ENCODE measurements at regions not wholly inside any gene's neighbourhood (a gene's known extent, or its start where the extent isn't known, plus 50 kb on each side); places are given as distances from the start of the nearest gene placed in this dataset.

GRCh38 chr4:141409556-141409955, 188.9 kb downstream of the ZNF330 start:
- no peaks in the 10 kb centered on the region for H3K36me3 ChIP-seq (ENCODE audit: control insufficient read depth, insufficient read depth, low read length)
- FAIRE-seq = no peak
- no peaks in the 10 kb centered on the region for H3K27me3 ChIP-seq (ENCODE audit: control insufficient read depth, insufficient read depth, low read length)
- no peak overlapping the region for H3K4me3 ChIP-seq (ENCODE audit: low read depth, low read length)
- no peak for DNase-seq (ENCODE audit: low read depth)
- no peak for TF ChIP-seq CTCF (IDR thresholded peaks at IDR 0.05; ENCODE audit: insufficient read depth, low read length, severe bottlenecking)

GRCh38 chr4:141410839-141411238, 190.1 kb downstream of the ZNF330 start:
- DNase-seq (ENCODE audit: low read depth) = no peak
- no peaks in the 10 kb centered on the region for H3K27me3 ChIP-seq (ENCODE audit: control insufficient read depth, insufficient read depth, low read length)
- TF ChIP-seq CTCF (IDR thresholded peaks at IDR 0.05; ENCODE audit: insufficient read depth, low read length, severe bottlenecking) = no peak
- no peaks in the 10 kb centered on the region for H3K36me3 ChIP-seq (ENCODE audit: control insufficient read depth, insufficient read depth, low read length)
- no peak for FAIRE-seq
- no peak overlapping the region for H3K4me3 ChIP-seq (ENCODE audit: low read depth, low read length)

GRCh38 chr4:141411936-141412335, 191.2 kb downstream of the ZNF330 start:
- no peak for FAIRE-seq

GRCh38 chr4:141413366-141413765, 192.7 kb downstream of the ZNF330 start:
- Histone ChIP-seq H3K36me3 (ENCODE audit: control insufficient read depth, insufficient read depth, low read length) (no peaks in the 10 kb centered on the region), H3K4me3 (ENCODE audit: low read depth, low read length) (no peak overlapping the region), H3K27me3 (ENCODE audit: control insufficient read depth, insufficient read depth, low read length) (no peaks in the 10 kb centered on the region)
- TF ChIP-seq CTCF (IDR thresholded peaks at IDR 0.05; ENCODE audit: insufficient read depth, low read length, severe bottlenecking) = no peak
- DNase-seq (ENCODE audit: low read depth) = no peak
- FAIRE-seq = no peak

More at GRCh38 chr4:141411936-141412335, 191.2 kb downstream of the ZNF330 start:
- Histone ChIP-seq H3K4me3 (ENCODE audit: low read depth, low read length) (no peak overlapping the region), H3K27me3 (ENCODE audit: control insufficient read depth, insufficient read depth, low read length) (no peaks in the 10 kb centered on the region), H3K36me3 (ENCODE audit: control insufficient read depth, insufficient read depth, low read length) (no peaks in the 10 kb centered on the region)
- DNase-seq (ENCODE audit: low read depth) = no peak
- TF ChIP-seq CTCF (IDR thresholded peaks at IDR 0.05; ENCODE audit: insufficient read depth, low read length, severe bottlenecking) = no peak

GRCh38 chr4:141415651-141416050, 195.0 kb downstream of the ZNF330 start:
- Histone ChIP-seq H3K27me3 (ENCODE audit: control insufficient read depth, insufficient read depth, low read length) (no peaks in the 10 kb centered on the region), H3K36me3 (ENCODE audit: control insufficient read depth, insufficient read depth, low read length) (no peaks in the 10 kb centered on the region), H3K4me3 (ENCODE audit: low read depth, low read length) (no peak overlapping the region)
- TF ChIP-seq CTCF (IDR thresholded peaks at IDR 0.05; ENCODE audit: insufficient read depth, low read length, severe bottlenecking) = no peak
- no peak for FAIRE-seq
- DNase-seq (ENCODE audit: low read depth) = no peak

GRCh38 chr4:141416219-141416618, 195.5 kb downstream of the ZNF330 start:
- no peak for FAIRE-seq
- no peak for TF ChIP-seq CTCF (IDR thresholded peaks at IDR 0.05; ENCODE audit: insufficient read depth, low read length, severe bottlenecking)
- Histone ChIP-seq H3K27me3 (ENCODE audit: control insufficient read depth, insufficient read depth, low read length) (no peaks in the 10 kb centered on the region), H3K36me3 (ENCODE audit: control insufficient read depth, insufficient read depth, low read length) (no peaks in the 10 kb centered on the region), H3K4me3 (ENCODE audit: low read depth, low read length) (no peak overlapping the region)
- DNase-seq (ENCODE audit: low read depth) = no peak
